A549 (cell line): ENCODE measurements at regions not wholly inside any gene's neighbourhood (a gene's known extent, or its start where the extent isn't known, plus 50 kb on each side); places are given as distances from the start of the nearest gene placed in this dataset.
"Not testable (repeated sequence)": the region's sequence is repeated elsewhere in the genome, so short reads cannot be mapped to it uniquely, and the experiment has no call there.

Experiments
- BCL3 ChIP-seq: fragments of >200 bp; sonication (Bioruptor Twin); formaldehyde crosslinking; IDR thresholded peaks from 3 replicates; pipeline ENCODE4 v1.6.1; 2016
- CBX8 ChIP-seq: fragments of 200-600 bp; sonication (generic); IDR thresholded peaks from 2 replicates; pipeline ENCODE4 v1.6.1; 2016
- CEBPB ChIP-seq, 2 experiments: fragments of >200 bp in 1 of 2; sonication (Bioruptor Twin) in 1 of 2; formaldehyde crosslinking in 1 of 2; IDR thresholded peaks; 2 replicates each; pipeline ENCODE4 v1.6.1; 2012 to 2016
- CTCF ChIP-seq: fragments of >200 bp; sonication (Bioruptor Twin); formaldehyde crosslinking; IDR thresholded peaks from 3 replicates; pipeline ENCODE4 v1.5.1; 2016
- HDAC2 ChIP-seq: fragments of 200-600 bp; sonication (generic); IDR thresholded peaks from 2 replicates; pipeline ENCODE4 v1.6.1; 2016
- JUNB ChIP-seq: fragments of >200 bp; sonication (Bioruptor Twin); formaldehyde crosslinking; IDR thresholded peaks from 2 replicates; pipeline ENCODE4 v1.6.1; 2016
- PHF8 ChIP-seq: fragments of 200-600 bp; sonication (generic); IDR thresholded peaks from 2 replicates; pipeline ENCODE4 v1.6.1; 2016; ENCODE audit warnings: low read depth, mild to moderate bottlenecking, antibody characterized with exemption, moderate library complexity, borderline replicate concordance
- POLR2A ChIP-seq: IDR thresholded peaks from 2 replicates; pipeline ENCODE4 v1.6.1; 2012; ENCODE audit warnings: mild to moderate bottlenecking, low read length
- REST ChIP-seq: fragments of 200-600 bp; sonication (generic); IDR thresholded peaks from 2 replicates; pipeline ENCODE4 v1.6.1; 2016; ENCODE audit warnings: antibody characterized with exemption, mild to moderate bottlenecking, moderate library complexity
- RFX5 ChIP-seq: fragments of 450-650 bp; IDR thresholded peaks from 2 replicates; pipeline ENCODE4 v1.7.1; 2014; ENCODE audit warnings: antibody characterized with exemption, mild to moderate bottlenecking, moderate library complexity

GRCh38 chr1:82136351-82136750 lies 335.6 kb downstream of the ADGRL2 start:
- TF ChIP-seq CTCF; REST; JUNB; HDAC2; POLR2A; CEBPB (IDR thresholded peaks at IDR 0.05); PHF8; BCL3; RFX5; CBX8: not testable (repeated sequence)
